GM21723 (cell line): ENCODE measurements at regions not wholly inside any gene's neighbourhood (a gene's known extent, or its start where the extent isn't known, plus 50 kb on each side); places are given as distances from the start of the nearest gene placed in this dataset.
"Not testable (repeated sequence)": the region's sequence is repeated elsewhere in the genome, so short reads cannot be mapped to it uniquely, and the experiment has no call there.

ENCODE experiments used
- ATAC-seq: cut with Tn5 transposase; IDR thresholded peaks from one replicate; pipeline ENCODE4 v1.9.1; 2021; ENCODE audit warnings: mild to moderate bottlenecking, moderate library complexity; ENCODE audit not compliant: unreplicated experiment

DNA sequence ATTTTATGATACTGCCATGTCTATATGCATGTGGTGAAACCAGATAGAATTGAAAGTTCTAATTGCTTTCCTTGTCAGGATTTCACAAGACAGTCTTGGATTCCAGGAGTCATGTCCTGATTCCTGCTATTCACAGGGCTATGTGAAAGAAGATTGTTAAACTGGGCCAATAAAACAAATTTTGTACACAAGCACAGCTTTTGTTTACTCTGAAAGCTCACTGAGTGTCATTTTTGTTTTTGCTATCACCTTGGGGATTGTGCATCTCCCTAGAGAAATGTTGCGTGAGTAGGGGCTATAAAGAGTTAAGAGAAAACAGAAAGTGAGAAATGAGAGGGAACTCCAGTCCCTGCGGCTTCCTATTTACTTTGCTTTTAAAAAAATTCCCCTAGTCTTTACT is 627.5 kb downstream of the PKHD1 start:
- ATAC-seq = peak; percentile 96

DNA sequence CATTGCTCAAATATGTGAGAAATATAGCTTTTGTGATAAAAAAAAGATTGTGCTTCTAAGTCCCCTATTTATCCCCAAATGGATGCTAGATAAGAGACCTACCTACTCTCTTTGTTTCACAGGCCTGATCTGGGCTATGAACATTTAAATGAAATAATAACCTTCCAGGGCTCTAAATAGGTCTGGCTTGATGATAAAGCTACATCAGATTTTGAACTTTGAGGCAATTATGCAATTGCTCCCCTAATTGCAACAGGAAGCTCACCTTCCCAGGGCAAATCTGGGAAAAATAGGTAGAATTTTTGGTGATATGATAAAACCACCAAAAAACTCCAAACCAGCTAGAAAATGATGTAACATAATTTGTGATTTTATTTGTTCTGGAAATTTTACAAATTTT is 624.5 kb downstream of the PKHD1 start:
- ATAC-seq = no peak

DNA sequence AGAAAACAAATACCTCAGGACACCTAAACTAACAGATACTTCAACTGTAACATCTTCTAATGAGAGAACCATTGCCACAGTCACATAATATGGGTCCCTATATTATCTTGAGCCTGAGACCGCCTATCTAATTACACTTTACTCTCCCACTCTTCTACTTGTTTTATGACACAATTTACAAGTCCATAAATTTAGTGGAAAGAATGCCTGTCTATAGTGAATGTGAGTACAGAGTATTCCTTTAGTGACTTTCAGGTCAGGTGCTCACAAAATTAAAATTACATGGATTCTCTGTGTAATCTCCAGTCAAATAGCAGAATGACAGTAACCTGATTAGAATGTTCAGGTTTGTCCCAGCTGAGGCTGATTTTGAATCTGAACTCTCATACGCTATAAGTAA is 624.1 kb downstream of the PKHD1 start:
- ATAC-seq = no peak

DNA sequence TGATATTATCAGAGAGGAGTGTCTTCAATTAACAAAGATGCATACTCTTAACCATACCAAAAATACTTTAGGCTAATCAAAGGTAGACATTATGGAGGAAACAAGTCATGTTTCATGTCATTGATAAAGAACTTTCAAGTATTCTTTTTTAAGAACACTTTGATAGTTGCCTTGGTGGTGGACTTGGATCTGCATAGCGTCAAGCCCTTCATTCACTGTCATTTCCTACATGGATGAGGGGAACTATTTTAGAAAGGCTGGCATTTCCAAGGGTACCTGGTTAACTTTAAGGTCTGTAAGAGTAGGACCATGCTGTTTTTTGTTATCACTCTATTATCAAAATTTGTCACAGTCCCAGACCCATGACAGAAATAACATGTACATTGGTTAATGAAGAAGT is 622.5 kb downstream of the PKHD1 start:
- ATAC-seq = no peak

DNA sequence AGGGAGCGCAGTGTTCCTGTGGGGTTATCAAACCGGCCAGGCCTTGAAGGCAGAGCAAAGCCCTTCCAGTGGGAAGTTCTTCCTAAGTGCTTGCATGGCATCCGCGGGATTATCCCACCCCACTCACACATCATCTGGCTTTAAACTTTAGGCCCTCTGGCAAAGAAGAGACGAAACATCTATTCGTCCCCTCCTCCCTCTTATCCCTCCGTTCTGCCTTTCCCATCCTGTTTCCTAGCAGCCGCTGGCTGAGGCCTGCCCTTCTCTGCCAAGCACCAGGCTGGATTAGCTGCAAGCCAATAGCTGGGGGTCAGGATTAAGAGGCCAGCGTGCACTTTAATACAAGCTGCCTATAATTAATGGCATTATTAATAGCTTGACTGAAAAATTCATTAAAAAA is 621.0 kb downstream of the PKHD1 start:
- ATAC-seq = no peak

DNA sequence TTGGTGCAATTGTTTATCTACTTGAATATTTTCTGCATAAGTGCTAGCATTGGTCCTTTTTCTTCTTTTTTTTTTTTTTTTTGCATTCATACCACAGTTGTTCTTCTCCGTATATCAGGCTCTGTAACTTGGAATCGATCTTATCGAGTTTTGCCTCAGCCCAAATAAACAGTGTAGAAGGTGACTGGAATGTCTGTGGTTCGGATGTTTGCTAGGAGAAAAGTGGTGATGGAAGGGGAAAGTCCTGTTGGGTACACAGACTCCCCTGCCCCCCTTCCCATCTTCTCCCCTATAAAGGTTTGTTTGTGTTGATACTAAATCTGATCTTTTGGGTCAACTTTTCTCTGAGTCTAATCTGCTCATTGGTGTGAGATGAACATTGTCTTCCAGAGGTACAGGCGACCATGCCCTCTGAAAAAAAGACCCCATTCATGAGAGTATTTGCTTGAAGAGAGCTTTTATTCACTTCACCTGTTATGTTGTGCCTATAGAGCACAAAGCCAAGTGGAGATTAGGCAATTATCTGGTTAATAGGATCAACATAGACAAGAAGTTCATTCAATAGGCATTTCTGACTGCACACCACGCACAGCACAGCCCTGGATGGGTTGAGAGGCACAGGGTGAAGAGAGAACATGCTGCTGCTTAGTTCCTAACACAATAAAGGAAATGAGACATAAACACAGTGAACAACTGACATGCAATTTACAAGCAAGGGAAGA is 620.0 kb downstream of the PKHD1 start:
- ATAC-seq = no peak

DNA sequence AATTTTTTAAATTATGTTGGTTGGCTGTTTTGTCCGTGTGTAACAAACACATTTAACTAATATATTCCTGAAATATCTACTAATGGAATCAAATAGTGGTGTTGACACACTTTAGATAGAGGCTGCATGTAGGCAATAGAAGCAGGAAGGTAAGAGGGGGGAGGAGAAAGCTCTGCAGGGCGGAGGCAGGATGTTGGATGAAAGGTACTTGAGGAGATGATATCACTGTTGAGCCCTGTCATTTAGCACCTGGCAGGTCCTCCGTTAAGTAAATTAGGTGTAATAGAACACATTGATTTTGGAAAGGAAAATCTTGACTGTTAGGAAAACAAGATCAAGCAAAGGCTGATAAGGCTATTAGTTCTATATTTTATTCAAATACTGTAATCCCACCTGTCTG is 618.7 kb downstream of the PKHD1 start:
- no peak for ATAC-seq

DNA sequence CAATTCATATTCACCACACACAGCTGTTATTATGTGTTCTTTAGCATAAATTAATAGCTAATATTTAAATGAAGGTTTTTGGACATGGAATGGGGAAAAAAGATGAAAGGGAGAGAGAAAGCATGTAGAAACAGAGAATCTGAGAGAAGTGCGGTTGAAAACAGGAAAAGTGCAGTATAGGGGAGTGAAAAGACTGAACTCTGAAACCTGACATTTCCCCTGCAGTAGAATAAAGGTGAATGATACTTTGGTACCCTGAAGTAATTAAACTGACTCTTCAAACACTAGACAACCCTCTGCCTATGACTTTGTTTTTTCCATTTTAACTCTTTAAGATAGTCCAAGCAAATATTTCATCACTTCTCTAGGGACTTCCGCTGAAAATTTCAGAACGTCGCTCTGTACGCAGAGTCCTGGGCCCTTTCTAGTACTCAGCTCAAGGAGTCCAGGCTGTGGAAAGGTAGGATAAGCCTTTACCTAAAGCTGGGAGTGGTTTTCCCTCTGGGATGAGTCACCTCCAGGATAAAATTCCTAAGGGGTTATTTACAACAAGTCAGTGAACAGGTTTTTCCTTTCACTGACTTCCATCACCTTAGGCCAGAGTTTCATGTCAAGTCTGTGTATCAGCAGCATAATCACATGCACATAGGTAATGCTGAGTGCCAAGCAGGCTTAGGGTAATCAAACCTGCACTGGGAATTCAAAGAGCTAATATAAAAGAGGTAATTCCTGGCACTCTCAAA is 614.5 kb downstream of the PKHD1 start:
- ATAC-seq = no peak

DNA sequence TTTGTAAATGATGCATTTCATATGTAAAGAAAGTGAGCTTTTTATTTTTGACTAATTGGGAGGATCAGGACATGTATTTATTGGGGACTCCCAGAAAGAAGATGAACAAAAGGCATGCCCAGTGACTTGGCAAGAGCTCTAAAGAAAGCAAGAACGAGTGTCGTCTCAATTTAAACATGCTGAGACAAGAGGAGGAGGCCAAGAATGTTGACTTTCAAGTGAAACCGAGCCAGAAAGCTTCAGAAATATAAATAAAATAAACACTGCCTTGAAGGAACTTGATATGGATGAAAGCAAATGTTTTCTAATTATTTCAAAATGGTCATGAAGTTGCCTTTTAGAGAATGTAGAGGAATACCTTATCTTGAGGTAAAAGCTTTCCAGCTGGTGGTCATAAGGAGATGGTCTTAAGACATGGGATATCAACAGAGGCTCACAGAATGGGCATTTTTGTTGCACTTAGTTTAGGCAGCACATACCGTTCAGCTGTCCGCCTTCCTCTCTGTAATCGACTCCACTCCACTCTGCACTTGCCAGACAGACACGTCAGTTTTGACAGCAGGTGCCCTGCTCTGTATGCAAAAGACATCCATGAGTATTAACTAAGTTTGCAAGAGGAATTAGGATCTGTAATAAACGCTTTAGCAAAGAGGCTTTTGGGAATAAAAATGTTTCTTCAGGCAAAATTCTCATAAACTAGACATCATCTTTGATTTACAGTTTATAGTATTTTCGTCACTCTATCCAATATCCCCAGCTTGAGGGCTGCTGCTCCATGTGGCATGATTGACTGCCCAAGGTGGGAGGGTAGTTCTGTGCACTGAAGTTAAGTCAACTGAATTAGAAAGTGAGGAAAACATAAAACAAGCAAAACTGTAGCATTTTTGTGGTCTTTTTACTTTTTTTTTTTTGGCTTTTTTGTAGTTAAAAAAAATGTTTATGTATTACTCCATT is 613.1 kb downstream of the PKHD1 start:
- no peak for ATAC-seq

DNA sequence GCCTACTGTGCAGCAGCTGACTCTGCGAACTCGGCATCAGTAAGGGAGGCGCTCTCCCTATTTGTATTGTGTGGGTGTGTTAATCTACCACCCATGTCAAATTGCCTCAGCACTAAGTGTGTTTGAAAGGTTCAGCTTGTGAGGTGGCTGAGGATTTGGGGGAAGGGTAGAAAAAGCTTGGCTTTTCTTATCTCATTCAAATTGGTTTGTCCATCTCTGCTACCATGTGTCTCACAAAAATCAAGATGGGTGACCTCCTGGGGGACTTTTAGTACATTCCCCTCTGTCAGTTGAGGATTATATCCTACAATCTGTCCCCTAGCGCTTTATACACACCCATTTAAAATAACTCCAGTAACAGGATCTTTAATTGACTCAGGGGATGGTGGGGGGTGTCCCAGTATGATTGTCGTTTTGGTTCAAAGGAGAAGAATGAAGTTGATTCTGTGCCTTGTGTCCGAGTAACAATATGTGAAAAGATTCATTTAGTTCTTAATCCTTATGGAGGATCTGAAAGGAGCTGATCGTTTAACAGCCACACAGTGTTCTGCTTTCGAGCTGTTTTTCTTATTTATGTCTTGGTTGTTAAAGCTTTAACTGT is 609.6 kb downstream of the PKHD1 start:
- ATAC-seq = no peak

DNA sequence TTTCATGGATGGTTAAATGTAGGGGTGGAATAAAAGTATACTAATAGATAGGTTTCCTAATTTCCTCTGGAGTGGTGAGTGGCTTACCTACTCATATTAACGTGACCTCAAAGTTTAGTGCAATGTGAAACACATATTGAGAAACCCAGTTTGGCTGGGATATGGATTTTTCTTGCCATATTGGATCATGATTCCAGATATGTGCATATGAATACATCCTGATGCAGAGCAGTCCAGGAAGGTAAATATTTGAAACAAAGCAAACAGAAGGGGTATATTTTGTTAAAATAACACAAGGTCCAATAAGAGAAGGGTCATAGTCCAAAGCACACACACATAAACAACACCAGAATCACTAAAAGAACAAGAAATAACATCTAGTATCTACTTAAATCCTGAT is 608.1 kb downstream of the PKHD1 start:
- ATAC-seq = no peak

DNA sequence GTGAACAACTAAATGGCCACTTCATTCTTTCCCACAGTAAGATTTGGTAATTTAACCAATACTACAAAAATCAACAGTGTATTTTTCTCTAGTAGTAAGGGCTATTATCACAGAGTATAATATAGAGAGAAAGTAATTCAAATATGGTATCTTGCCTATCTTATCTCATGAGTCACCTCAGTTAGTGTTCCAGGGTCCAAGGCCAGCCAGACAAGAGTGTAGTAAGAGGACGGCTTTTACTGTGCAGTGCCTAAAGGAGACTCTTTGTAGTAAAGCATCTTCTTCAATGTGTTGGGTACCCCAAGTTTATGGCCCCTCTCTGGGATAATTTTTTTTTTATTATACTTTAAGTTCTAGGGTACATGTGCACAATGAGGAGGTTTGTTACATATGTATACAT is 607.4 kb downstream of the PKHD1 start:
- no peak for ATAC-seq

DNA sequence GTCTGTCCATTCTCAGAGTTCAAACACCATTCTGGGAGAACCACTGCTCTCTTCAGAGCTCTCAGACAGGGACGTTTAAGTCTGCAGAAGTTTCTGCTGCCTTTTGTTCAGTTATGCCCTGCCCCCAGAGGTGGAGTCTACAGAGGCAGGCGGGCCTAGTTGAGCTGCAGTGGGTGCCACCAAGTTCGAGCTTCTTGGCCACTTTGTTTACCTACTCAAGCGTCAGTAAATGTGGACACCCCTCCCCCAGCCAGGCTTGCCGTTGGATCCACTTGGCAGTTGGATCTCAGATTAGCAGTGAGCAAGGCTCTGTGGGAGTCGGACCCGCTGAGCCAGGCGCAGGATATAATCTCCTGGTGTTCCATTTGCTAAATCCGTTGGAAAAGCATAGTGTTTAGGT is 601.5 kb downstream of the PKHD1 start:
- ATAC-seq = not testable (repeated sequence)

DNA sequence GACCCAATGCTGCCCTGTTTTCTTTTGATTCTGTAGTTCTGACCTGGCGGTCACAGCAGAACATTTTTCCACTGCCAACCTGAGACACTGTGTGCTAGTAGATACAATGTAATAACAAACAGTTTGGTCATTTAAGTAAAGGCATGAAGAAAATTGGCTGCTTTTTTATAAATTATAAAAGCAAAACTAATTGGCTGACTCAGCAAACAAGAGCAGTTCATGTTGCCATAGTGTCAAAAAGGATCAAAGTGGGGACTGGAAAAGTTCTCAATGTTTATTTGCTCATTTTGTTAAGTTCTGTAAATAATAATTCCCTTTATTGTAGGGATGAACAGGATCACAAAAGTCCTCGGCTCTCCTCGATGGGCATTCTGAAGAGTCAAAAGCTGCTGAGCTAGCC is 599.5 kb downstream of the PKHD1 start:
- ATAC-seq = no peak

DNA sequence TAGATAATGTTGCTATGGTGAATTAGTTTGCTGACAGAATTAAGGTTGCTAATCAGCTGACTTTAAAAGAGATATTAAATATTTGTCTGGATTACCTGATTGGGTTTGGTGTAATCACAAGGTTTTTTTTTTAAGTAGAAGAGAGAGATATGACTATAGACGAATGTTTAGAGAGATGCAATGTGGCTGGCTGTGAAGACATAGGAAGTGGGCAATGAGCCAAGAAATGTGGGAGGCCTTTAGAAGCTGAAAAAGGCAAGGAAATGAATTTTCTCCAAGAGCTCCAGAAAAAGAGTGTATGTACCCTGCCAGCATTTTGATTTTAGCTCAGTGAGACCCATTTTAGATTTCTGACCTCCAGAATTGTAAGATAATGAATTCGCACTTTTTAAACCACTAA is 598.3 kb downstream of the PKHD1 start:
- ATAC-seq = no peak

DNA sequence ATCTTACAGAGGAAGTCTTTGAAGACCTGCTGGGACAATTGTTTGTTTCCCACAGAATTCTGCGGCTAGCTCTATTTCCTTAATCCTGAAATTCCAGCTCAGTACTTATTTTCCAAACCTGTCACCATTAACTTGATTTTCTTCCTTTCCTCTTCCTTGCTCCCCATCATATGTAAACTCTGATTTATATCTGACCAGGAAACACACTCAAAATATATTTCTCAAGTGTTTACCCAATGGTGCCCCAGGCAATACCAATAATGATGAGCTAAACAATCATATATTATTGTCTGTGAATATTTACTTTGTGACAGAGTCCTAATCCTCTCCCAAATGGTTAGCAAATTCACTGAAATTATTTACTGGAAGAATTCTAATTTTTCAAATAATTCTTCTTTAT is 597.3 kb downstream of the PKHD1 start:
- ATAC-seq = no peak

DNA sequence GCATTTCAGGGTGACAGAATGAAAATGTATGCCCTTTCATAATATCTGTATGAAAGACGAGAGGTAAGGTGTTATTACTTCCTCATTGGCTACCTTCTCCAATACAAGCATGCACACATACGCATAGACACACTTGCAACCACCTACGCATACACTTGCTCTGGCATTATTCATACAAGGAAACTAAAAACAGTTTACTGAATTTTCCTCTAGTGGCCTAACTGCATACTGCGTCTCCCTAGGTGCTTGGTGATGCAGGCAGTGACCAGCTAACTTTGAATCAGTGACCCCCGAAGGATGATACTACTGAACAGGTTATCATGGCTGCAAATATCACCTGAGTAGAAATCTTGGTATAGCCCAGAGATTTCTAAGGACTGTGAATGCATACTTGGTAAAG is 593.1 kb downstream of the PKHD1 start:
- ATAC-seq = no peak

DNA sequence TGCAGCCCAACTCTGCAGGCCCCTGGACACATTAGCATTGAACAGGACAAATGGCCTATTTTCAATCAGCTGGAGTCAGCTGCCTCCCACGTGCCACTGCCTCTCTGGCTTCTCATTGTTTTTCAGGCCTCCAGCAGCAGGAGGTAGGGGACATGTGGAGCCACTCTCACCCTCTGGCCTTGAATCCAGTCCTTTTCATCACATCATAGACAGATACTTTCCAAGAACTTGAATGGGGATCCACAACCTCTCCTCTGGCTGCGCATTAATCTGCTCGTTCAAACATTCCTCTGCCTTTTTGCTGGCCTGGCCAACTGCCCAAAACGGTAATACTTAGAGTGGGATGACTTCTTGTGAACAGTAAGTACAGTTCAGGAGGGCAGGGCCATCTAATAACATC is 592.3 kb downstream of the PKHD1 start:
- ATAC-seq = no peak

DNA sequence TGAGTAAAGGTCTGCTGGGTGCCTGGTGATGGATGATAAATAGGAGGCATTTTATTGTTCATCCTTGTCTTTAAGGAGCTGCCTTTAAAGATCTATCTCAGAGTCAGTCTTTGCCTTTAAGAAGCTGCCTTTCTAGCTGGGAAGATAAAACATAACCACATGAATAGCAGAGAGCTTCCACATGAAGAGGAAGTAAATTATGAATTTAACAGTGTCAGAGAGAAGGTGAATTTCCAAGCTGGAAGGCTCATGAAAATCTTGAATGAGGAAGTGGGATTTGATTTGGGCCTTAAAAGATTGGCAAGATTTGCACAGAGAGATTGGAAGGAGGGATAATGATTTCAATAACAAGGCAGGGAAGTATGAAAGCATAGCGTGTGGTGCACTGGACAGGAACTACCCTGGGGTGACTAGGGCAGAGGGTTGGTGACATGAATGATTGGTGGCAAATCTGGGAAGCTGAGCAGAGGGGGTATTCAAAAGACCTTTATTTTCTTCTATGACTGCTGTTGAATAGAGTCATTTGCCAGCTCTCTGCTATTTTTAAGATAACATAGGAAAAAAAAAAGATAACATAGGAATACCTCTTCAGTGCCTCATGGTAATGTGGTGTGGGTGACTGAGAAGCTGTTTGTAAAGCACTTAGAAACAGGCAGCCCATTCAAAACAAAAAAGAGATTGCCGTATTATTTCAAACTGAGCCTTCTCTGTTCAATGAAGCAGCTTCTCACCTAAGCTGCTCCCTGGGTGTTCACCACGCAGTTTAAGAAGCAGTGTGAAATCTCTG is 591.6 kb downstream of the PKHD1 start:
- ATAC-seq = no peak

DNA sequence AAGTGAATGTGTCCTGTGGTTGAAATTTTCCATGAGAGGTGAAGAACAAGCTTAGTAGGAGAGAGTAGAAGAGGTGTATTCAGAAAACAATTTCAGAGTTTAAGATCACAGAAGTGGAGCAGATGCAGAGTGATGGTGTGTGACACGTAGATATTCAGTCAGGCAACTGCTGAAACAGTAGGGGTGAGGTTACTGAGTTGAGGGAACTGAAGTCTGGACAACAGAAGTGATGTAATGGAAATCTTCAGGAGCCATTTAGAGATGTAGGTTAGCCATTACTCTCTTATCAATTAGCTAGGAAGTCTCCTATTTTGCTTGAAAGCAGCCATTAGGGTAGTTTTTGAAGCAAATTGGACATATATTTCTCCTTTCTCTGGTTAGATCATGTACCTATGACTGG is 584.4 kb downstream of the PKHD1 start:
- ATAC-seq = no peak
